RWPE1 (cell line): ENCODE measurements at regions not wholly inside any gene's neighbourhood (a gene's known extent, or its start where the extent isn't known, plus 50 kb on each side); places are given as distances from the start of the nearest gene placed in this dataset.

Experiments used
- CTCF ChIA-PET: fragments of 350-600 bp; sonication (Branson Sonifier 250); formaldehyde crosslinking; extraction: SDS; loops from one replicate; lab custom pipeline; 2021; lab: Yijun Ruan, JAX
- POLR2A ChIA-PET: fragments of 400-600 bp; formaldehyde crosslinking; extraction: SDS; loops from one replicate; lab custom pipeline; 2020; ENCODE audit warnings: antibody characterized with exemption; ENCODE audit not compliant: low non-redundant PET; lab: Yijun Ruan, JAX
- DNase-seq: peaks from one replicate; pipeline ENCODE4 v3.0.0; 2012; ENCODE audit warnings: low spot score
- H3K27ac ChIP-seq: fragments of 450-650 bp; 2 replicates; pipeline ENCODE4 v1.5.1; 2017
- CTCF ChIP-seq: fragments of 450-650 bp; conservative IDR thresholded peaks from 2 replicates; pipeline ENCODE4 v1.5.1; 2017; ENCODE audit warnings: low read depth, mild to moderate bottlenecking

- no peak overlapping the region for H3K27ac ChIP-seq
- POLR2A ChIA-PET: no interaction called here
- CTCF ChIA-PET: interaction anchor here (0.5 to 0.7 kb wide), 3 partner anchors 9 to 32 kb away, joined by 3 read pairs; no protein-coding TSS in a partner anchor
- no peak for TF ChIP-seq CTCF
- no peak for DNase-seq
Observed at GRCh38 chr3:181955566-181955965, 243.8 kb downstream of the SOX2 start.

GRCh38 chr3:181956122-181956521 lies 244.4 kb downstream of the SOX2 start:
- ChIA-PET CTCF (interaction anchor here (0.5 kb wide), 1 partner anchor 32 kb away, joined by 3 read pairs; no protein-coding TSS in a partner anchor), POLR2A (no interaction called here)
- H3K27ac ChIP-seq: no peak overlapping the region
- no peak for DNase-seq
- no peak for TF ChIP-seq CTCF

- DNase-seq: no peak
- CTCF ChIA-PET: no interaction called here
- no peak for TF ChIP-seq CTCF
- H3K27ac ChIP-seq: no peak overlapping the region
- POLR2A ChIA-PET: no interaction called here
Observed at GRCh38 chr3:181966393-181966792, 254.7 kb downstream of the SOX2 start.

GRCh38 chr3:181969925-181970324 lies 258.2 kb downstream of the SOX2 start:
- DNase-seq: no peak
- no peak overlapping the region for H3K27ac ChIP-seq
- TF ChIP-seq CTCF: no peak
- CTCF ChIA-PET: no interaction called here
- POLR2A ChIA-PET: no interaction called here

GRCh38 chr3:181971424-181971823 lies 259.7 kb downstream of the SOX2 start:
- no peak for TF ChIP-seq CTCF
- CTCF ChIA-PET: no interaction called here
- H3K27ac ChIP-seq: no peak overlapping the region
- POLR2A ChIA-PET: no interaction called here
- no peak for DNase-seq

GRCh38 chr3:181974198-181974597 lies 262.5 kb downstream of the SOX2 start:
- H3K27ac ChIP-seq: no peak overlapping the region
- peak; percentile 88 for DNase-seq
- ChIA-PET POLR2A (no interaction called here), CTCF (no interaction called here)
- no peak for TF ChIP-seq CTCF
